IMR-90 (cell line): ENCODE measurements at regions not wholly inside any gene's neighbourhood (a gene's known extent, or its start where the extent isn't known, plus 50 kb on each side); places are given as distances from the start of the nearest gene placed in this dataset.

Experiments
- ATAC-seq: fragments of 200-7000 bp; cut with Tn5 transposase; 2 replicates; pipeline ENCODE4 v1.9.1; 2020; ENCODE audit warnings: low read depth, mild to moderate bottlenecking, moderate library complexity
- BruUV-seq: library from RNA; stranded (reverse); fragments of 400-500 nt; replicated peaks from 2 replicates; lab custom pipeline; 2021; lab: Mats Ljungman, UMichigan
- CTCF ChIA-PET: fragments of 300-600 bp; formaldehyde crosslinking; extraction: SDS; loops from one replicate; lab custom pipeline; 2021; ENCODE audit warnings: antibody characterized with exemption; lab: Yijun Ruan, JAX
- POLR2A ChIA-PET: fragments of 300-600 bp; sonication (Branson Sonifier 250); formaldehyde crosslinking; loops from one replicate; lab custom pipeline; 2022; ENCODE audit warnings: antibody characterized with exemption; ENCODE audit not compliant: unreplicated experiment; lab: Charles Lee
- DNase-seq: peaks from one replicate; pipeline ENCODE4 v3.0.0; 2013
- H2AFZ ChIP-seq: replicated peaks from 2 replicates; pipeline ENCODE3; 2013; ENCODE audit warnings: low read length, mild to moderate bottlenecking; ENCODE audit not compliant: poor library complexity
- H2AK5ac ChIP-seq: 2 replicates; pipeline ENCODE4 v1.6.1; 2013; ENCODE audit warnings: low read depth, low read length, inconsistent platforms
- H2AK9ac ChIP-seq: replicated peaks from 2 replicates; pipeline ENCODE3; 2013; ENCODE audit warnings: mild to moderate bottlenecking, low read depth, low read length, moderate library complexity; ENCODE audit not compliant: poor library complexity
- H2BK120ac ChIP-seq: 2 replicates; pipeline ENCODE4 v1.6.1; 2013; ENCODE audit warnings: low read depth, low read length, inconsistent platforms
- H2BK15ac ChIP-seq: 3 replicates; pipeline ENCODE4 v1.6.1; 2013; ENCODE audit warnings: low read depth, low read length, inconsistent platforms
- H2BK20ac ChIP-seq: 2 replicates; pipeline ENCODE4 v1.6.1; 2013; ENCODE audit warnings: low read depth, mild to moderate bottlenecking, inconsistent platforms, low read length, moderate library complexity
- H2BK5ac ChIP-seq: 2 replicates; pipeline ENCODE4 v1.6.1; 2013; ENCODE audit warnings: mild to moderate bottlenecking, low read depth, low read length, inconsistent platforms; ENCODE audit not compliant: poor library complexity, severe bottlenecking
- H3K14ac ChIP-seq: replicated peaks from 2 replicates; pipeline ENCODE4 v1.6.1; 2013; ENCODE audit warnings: low read depth, low read length, inconsistent platforms
- H3K18ac ChIP-seq: 2 replicates; pipeline ENCODE4 v1.6.1; 2013; ENCODE audit warnings: low read depth, low read length, control low read depth
- H3K23ac ChIP-seq: 2 replicates; pipeline ENCODE4 v1.6.1; 2013; ENCODE audit warnings: low read depth, low read length, inconsistent platforms
- H3K27ac ChIP-seq: 2 replicates; pipeline ENCODE4 v1.5.1; 2013; ENCODE audit warnings: mild to moderate bottlenecking, control low read depth, low read length; ENCODE audit not compliant: insufficient read depth
- H3K27me3 ChIP-seq: 2 replicates; pipeline ENCODE4 v1.6.1; 2013; ENCODE audit warnings: low read length; ENCODE audit not compliant: control insufficient read depth, insufficient read depth
- H3K36me3 ChIP-seq: 2 replicates; pipeline ENCODE4 v1.6.1; 2013; ENCODE audit warnings: low read length, mixed read lengths; ENCODE audit not compliant: control insufficient read depth, insufficient read depth
- H3K4ac ChIP-seq: 2 replicates; pipeline ENCODE4 v1.6.1; 2013; ENCODE audit warnings: low read depth, low read length, inconsistent platforms
- H3K4me1 ChIP-seq: 2 replicates; pipeline ENCODE4 v1.6.1; 2013; ENCODE audit warnings: low read length, mixed read lengths; ENCODE audit not compliant: control insufficient read depth, insufficient read depth
- H3K4me2 ChIP-seq: 2 replicates; pipeline ENCODE4 v1.6.1; 2013; ENCODE audit warnings: low read depth, mild to moderate bottlenecking, control low read depth, low read length, moderate library complexity
- H3K4me3 ChIP-seq: 2 replicates; pipeline ENCODE4 v1.5.1; 2013; ENCODE audit warnings: low read depth, mild to moderate bottlenecking, control low read depth, low read length, moderate library complexity; ENCODE audit not compliant: insufficient read depth
- H3K56ac ChIP-seq: 2 replicates; pipeline ENCODE4 v1.6.1; 2013; ENCODE audit warnings: low read length, inconsistent platforms; ENCODE audit not compliant: insufficient read depth; ENCODE audit errors: extremely low read depth
- H3K79me1 ChIP-seq, 2 experiments: 2 replicates each; pipeline ENCODE4 v1.6.1; 2013; ENCODE audit warnings: low read length in 2 of 2, inconsistent platforms in 1 of 2, low read depth in 1 of 2
- H3K9ac ChIP-seq: 2 replicates; pipeline ENCODE4 v1.6.1; 2013; ENCODE audit warnings: low read depth, low read length, control low read depth
- H3K9me1 ChIP-seq: 2 replicates; pipeline ENCODE4 v1.6.1; 2013; ENCODE audit warnings: low read length, inconsistent platforms; ENCODE audit not compliant: insufficient read depth
- H3K9me3 ChIP-seq: 2 replicates; pipeline ENCODE4 v1.6.1; 2013; ENCODE audit warnings: low read length; ENCODE audit not compliant: control insufficient read depth, insufficient read depth
- H4K20me1 ChIP-seq: 2 replicates; pipeline ENCODE4 v1.6.1; 2013; ENCODE audit warnings: low read length, inconsistent platforms; ENCODE audit not compliant: insufficient read depth
- H4K5ac ChIP-seq: 2 replicates; pipeline ENCODE4 v1.6.1; 2013; ENCODE audit warnings: mild to moderate bottlenecking, low read depth, low read length, control low read depth
- H4K8ac ChIP-seq, 2 experiments: 2 replicates each; pipeline ENCODE4 v1.6.1; 2013; ENCODE audit warnings: low read depth in 2 of 2, low read length in 2 of 2, control low read depth in 1 of 2, inconsistent platforms in 1 of 2
- H4K91ac ChIP-seq: 2 replicates; pipeline ENCODE4 v1.6.1; 2013; ENCODE audit warnings: low read depth, low read length, inconsistent platforms; ENCODE audit not compliant: insufficient read depth
- CHD1 ChIP-seq: IDR thresholded peaks from 2 replicates; pipeline ENCODE4 v1.6.1; 2012; ENCODE audit warnings: low read depth, low read length, improper control_type of control experiment
- CTCF ChIP-seq: conservative IDR thresholded peaks from 2 replicates; pipeline ENCODE4 v1.5.1; 2012; ENCODE audit warnings: mild to moderate bottlenecking, low read depth, low read length, improper control_type of control experiment
- FOS ChIP-seq: fragments of 150-350 bp; IDR thresholded peaks from 2 replicates; pipeline ENCODE4 v1.6.1; 2016; ENCODE audit warnings: low read depth, low read length
- MAFK ChIP-seq: IDR thresholded peaks from 2 replicates; pipeline ENCODE4 v1.6.1; 2012; ENCODE audit warnings: low read depth, low read length, improper control_type of control experiment
- MAZ ChIP-seq: IDR thresholded peaks from 2 replicates; pipeline ENCODE4 v1.6.1; 2012; ENCODE audit warnings: low read depth, mild to moderate bottlenecking, low read length, improper control_type of control experiment, moderate library complexity, borderline replicate concordance
- MXI1 ChIP-seq: IDR thresholded peaks from 2 replicates; pipeline ENCODE4 v1.6.1; 2012; ENCODE audit warnings: low read depth, mild to moderate bottlenecking, low read length, moderate library complexity, borderline replicate concordance
- NFE2L2 ChIP-seq: fragments of 150-350 bp; IDR thresholded peaks from 2 replicates; pipeline ENCODE4 v1.6.1; 2016; ENCODE audit warnings: low read depth, mild to moderate bottlenecking, low read length
- RAD21 ChIP-seq: IDR thresholded peaks from 2 replicates; pipeline ENCODE4 v1.6.1; 2012; ENCODE audit warnings: low read length, improper control_type of control experiment
- SMC3 ChIP-seq: fragments of 150-350 bp; IDR thresholded peaks from 2 replicates; pipeline ENCODE4 v1.6.1; 2016; ENCODE audit warnings: low read depth, mild to moderate bottlenecking, antibody characterized with exemption, low read length, moderate library complexity
- WGBS, 2 experiments: methylation state at CpG; one replicate each; pipeline versions ENCODE4 v1.1.5 to v1.1.7; 2013; ENCODE audit warnings: missing lambda C conversion rate in 2 of 2; ENCODE audit not compliant: insufficient read length in 1 of 2; ENCODE audit errors: extremely low coverage in 2 of 2; 5-methylcytosine and 5-hydroxymethylcytosine counted together
- dilution Hi-C: fragments of 300-500 bp; cut with HindIII; formaldehyde crosslinking; loops from one replicate; pipeline ENCODE4 v1.14.3; 2018; ENCODE audit warnings: low sequenced_read_pairs; ENCODE audit not compliant: unreplicated experiment
- in situ Hi-C: fragments of 300-500 bp; cut with MboI; formaldehyde crosslinking; loops from 3 replicates; pipeline ENCODE4 v1.14.3; 2019; ENCODE audit warnings: low sequenced_read_pairs, inconsistent platforms, mixed read lengths
- intact Hi-C: fragments of 100-400 bp; cut with micrococcal nuclease; formaldehyde crosslinking; loops from 2 replicates; pipeline ENCODE4 v1.10.0; 2022
- TF ChIP-seq, protein P1 (sequence below): fragments of 150-350 bp; IDR thresholded peaks from 2 replicates; pipeline ENCODE4 v1.6.1; 2017; ENCODE audit warnings: mild to moderate bottlenecking, antibody characterized with exemption, low read length, low read depth
- TF ChIP-seq, protein P2 (sequence below): fragments of 150-350 bp; IDR thresholded peaks from 2 replicates; pipeline ENCODE4 v1.6.1; 2016; ENCODE audit warnings: low read depth, mild to moderate bottlenecking, low read length, moderate library complexity, borderline replicate concordance

- no peak overlapping the region for H2BK5ac ChIP-seq
- dilution Hi-C loops (no loop called here), intact Hi-C loops (no loop called here), in situ Hi-C loops (no loop called here)
- ATAC-seq (no peak), DNase-seq (no peak)
- no peak overlapping the region for H3K4me2 ChIP-seq
- no peaks in the 10 kb centered on the region for H4K20me1 ChIP-seq
- H4K8ac ChIP-seq = no peak overlapping the region
- no peak overlapping the region for H2AK5ac ChIP-seq
- H3K27ac ChIP-seq = no peak overlapping the region
- no peaks in the 10 kb centered on the region for H3K9me1 ChIP-seq
- H3K27me3 ChIP-seq = no peaks in the 10 kb centered on the region
- H2BK15ac ChIP-seq = no peak overlapping the region
- no peak overlapping the region for H3K4ac ChIP-seq
- no peak overlapping the region for H3K23ac ChIP-seq
- no peaks in the 10 kb centered on the region for H3K9me3 ChIP-seq
- TF ChIP-seq NFE2L2 (no peak), CTCF (no peak), RAD21 (no peak), FOS (no peak), CHD1 (no peak), MAZ (no peak), MAFK (no peak), SMC3 (no peak), MXI1 (no peak)
- TF ChIP-seq, protein P1, sequence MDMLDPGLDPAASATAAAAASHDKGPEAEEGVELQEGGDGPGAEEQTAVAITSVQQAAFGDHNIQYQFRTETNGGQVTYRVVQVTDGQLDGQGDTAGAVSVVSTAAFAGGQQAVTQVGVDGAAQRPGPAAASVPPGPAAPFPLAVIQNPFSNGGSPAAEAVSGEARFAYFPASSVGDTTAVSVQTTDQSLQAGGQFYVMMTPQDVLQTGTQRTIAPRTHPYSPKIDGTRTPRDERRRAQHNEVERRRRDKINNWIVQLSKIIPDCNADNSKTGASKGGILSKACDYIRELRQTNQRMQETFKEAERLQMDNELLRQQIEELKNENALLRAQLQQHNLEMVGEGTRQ = no peak
- TF ChIP-seq, protein P2, sequence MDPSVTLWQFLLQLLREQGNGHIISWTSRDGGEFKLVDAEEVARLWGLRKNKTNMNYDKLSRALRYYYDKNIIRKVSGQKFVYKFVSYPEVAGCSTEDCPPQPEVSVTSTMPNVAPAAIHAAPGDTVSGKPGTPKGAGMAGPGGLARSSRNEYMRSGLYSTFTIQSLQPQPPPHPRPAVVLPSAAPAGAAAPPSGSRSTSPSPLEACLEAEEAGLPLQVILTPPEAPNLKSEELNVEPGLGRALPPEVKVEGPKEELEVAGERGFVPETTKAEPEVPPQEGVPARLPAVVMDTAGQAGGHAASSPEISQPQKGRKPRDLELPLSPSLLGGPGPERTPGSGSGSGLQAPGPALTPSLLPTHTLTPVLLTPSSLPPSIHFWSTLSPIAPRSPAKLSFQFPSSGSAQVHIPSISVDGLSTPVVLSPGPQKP = no peak
- no peaks in the 10 kb centered on the region for H3K79me1 ChIP-seq
- no peak overlapping the region for H3K18ac ChIP-seq
- ChIA-PET POLR2A (no interaction called here), CTCF (no interaction called here)
- WGBS, 2 experiments = 43% methylated on average over 5 of the region's 5 CpGs; no CpG with 5 or more reads in 1 of the 2 experiments
- no TSS peak for BruUV-seq
- no peaks in the 10 kb centered on the region for H3K36me3 ChIP-seq
- H2BK120ac ChIP-seq = no peak overlapping the region
- H3K14ac ChIP-seq = no peak overlapping the region
- no peak overlapping the region for H2BK20ac ChIP-seq
- H3K9ac ChIP-seq = no peak overlapping the region
- H4K91ac ChIP-seq = no peak overlapping the region
- H2AFZ ChIP-seq = no peak overlapping the region
- no peaks in the 10 kb centered on the region for H3K4me1 ChIP-seq
- no peak overlapping the region for H3K56ac ChIP-seq
- H3K4me3 ChIP-seq = no peak overlapping the region
- no peak overlapping the region for H4K5ac ChIP-seq
- H2AK9ac ChIP-seq = no peak overlapping the region
Observed at GRCh38 chr3:17967111-17967510, 224.7 kb upstream of the TBC1D5 start.
